H1 (cell line): ENCODE measurements at regions not wholly inside any gene's neighbourhood (a gene's known extent, or its start where the extent isn't known, plus 50 kb on each side); places are given as distances from the start of the nearest gene placed in this dataset.

Experiments
- CTCF ChIA-PET: fragments of 300-600 bp; sonication (Branson Sonifier 250); formaldehyde crosslinking; loops from one replicate; lab custom pipeline; 2021; ENCODE audit not compliant: partially characterized antibody; lab: Charles Lee
- POLR2A ChIA-PET: fragments of 300-600 bp; sonication (Branson Sonifier 250); formaldehyde crosslinking; loops from one replicate; lab custom pipeline; 2021; ENCODE audit warnings: inconsistent platforms; ENCODE audit not compliant: partially characterized antibody; lab: Charles Lee
- DNase-seq, 2 experiments: peaks; one replicate each; pipeline versions ENCODE4 v3.0.0 to v3.0.0-alpha.2; 2010 to 2022; ENCODE audit warnings: low spot score in 2 of 2, low read depth in 1 of 2, mixed read lengths in 1 of 2
- FAIRE-seq: peaks from 2 replicates; lab custom pipeline; 2011; peaks lifted over from hg19 to GRCh38; lab: Jason Lieb, UNC
- H2AFZ ChIP-seq: 2 replicates; pipeline ENCODE4 v1.8.1; 2012; ENCODE audit warnings: low read length, inconsistent platforms
- H2AK5ac ChIP-seq: 2 replicates; pipeline ENCODE4 v1.6.1; 2013; ENCODE audit warnings: low read depth, low read length
- H2BK120ac ChIP-seq: replicated peaks from 2 replicates; pipeline ENCODE3; 2013; ENCODE audit warnings: low read depth, low read length, inconsistent platforms
- H2BK12ac ChIP-seq: 2 replicates; pipeline ENCODE4 v1.6.1; 2013; ENCODE audit warnings: low read depth, low read length
- H2BK15ac ChIP-seq: 2 replicates; pipeline ENCODE4 v1.6.1; 2013; ENCODE audit warnings: low read length
- H2BK20ac ChIP-seq: 2 replicates; pipeline ENCODE4 v1.6.1; 2013; ENCODE audit warnings: low read length
- H2BK5ac ChIP-seq: 2 replicates; pipeline ENCODE4 v1.6.1; 2013; ENCODE audit warnings: low read depth, low read length
- H3K14ac ChIP-seq: 2 replicates; pipeline ENCODE4 v1.6.1; 2013; ENCODE audit warnings: inconsistent platforms; ENCODE audit not compliant: insufficient read length
- H3K18ac ChIP-seq: 2 replicates; pipeline ENCODE4 v1.6.1; 2013; ENCODE audit warnings: low read length; ENCODE audit errors: extremely low read depth
- H3K23ac ChIP-seq: 2 replicates; pipeline ENCODE4 v1.6.1; 2013; ENCODE audit warnings: inconsistent platforms; ENCODE audit not compliant: insufficient read length
- H3K23me2 ChIP-seq: 2 replicates; pipeline ENCODE4 v1.6.1; 2013; ENCODE audit warnings: low read depth, low read length
- H3K27ac ChIP-seq: 2 replicates; pipeline ENCODE4 v1.6.1; 2011; ENCODE audit warnings: low read depth, low read length, inconsistent platforms
- H3K27me3 ChIP-seq, 4 experiments: replicated peaks in 1 of 4; 1 replicate in 1 of 4; 2 replicates in 3 of 4; pipeline versions ENCODE4 v1.6.1 to v1.8.1; 2011 to 2013; ENCODE audit warnings: low read length in 3 of 4, mild to moderate bottlenecking in 3 of 4, inconsistent platforms in 2 of 4, mixed read lengths in 2 of 4, moderate library complexity in 1 of 4; ENCODE audit not compliant: control insufficient read depth in 3 of 4, insufficient read depth in 3 of 4; ENCODE audit errors: extremely low read depth in 1 of 4
- H3K36me3 ChIP-seq, 4 experiments: 2 replicates each; pipeline versions ENCODE4 v1.6.1 to v1.8.1; 2011 to 2013; ENCODE audit warnings: mild to moderate bottlenecking in 4 of 4, low read length in 3 of 4, moderate library complexity in 2 of 4, control low read depth in 1 of 4, inconsistent platforms in 1 of 4; ENCODE audit not compliant: insufficient read depth in 4 of 4, control insufficient read depth in 2 of 4
- H3K4ac ChIP-seq: replicated peaks from 2 replicates; pipeline ENCODE3; 2013; ENCODE audit warnings: low read length, low read depth, mixed read lengths, inconsistent platforms; ENCODE audit not compliant: insufficient read length
- H3K4me1 ChIP-seq, 4 experiments: replicated peaks in 1 of 4; 1 replicate in 1 of 4; 2 replicates in 3 of 4; pipeline versions ENCODE4 v1.6.1 to v1.8.1; 2011 to 2013; ENCODE audit warnings: low read length in 3 of 4, inconsistent platforms in 2 of 4, mixed read lengths in 1 of 4; ENCODE audit not compliant: insufficient read depth in 4 of 4, control insufficient read depth in 3 of 4
- H3K4me2 ChIP-seq, 2 experiments: 2 replicates each; pipeline versions ENCODE4 v1.6.1 to v1.8.1; 2011 to 2013; ENCODE audit warnings: low read depth in 2 of 2, low read length in 2 of 2, control low read depth in 1 of 2, inconsistent platforms in 1 of 2, mild to moderate bottlenecking in 1 of 2; ENCODE audit not compliant: insufficient read depth in 1 of 2
- H3K4me3 ChIP-seq, 4 experiments: fragments of 200-600, 300-600 bp in 1 of 4; sonication (generic), shearing (Covaris generic), sonication (Bioruptor Twin) in 1 of 4; 2 replicates each; pipeline versions ENCODE4 v1.5.1 to v1.8.1; 2011 to 2016; ENCODE audit warnings: low read length in 4 of 4, low read depth in 3 of 4, control low read depth in 2 of 4, inconsistent platforms in 2 of 4, mild to moderate bottlenecking in 2 of 4, mixed read lengths in 1 of 4, moderate library complexity in 1 of 4; ENCODE audit not compliant: insufficient read depth in 2 of 4; ENCODE audit errors: extremely low read depth in 1 of 4
- H3K56ac ChIP-seq: replicated peaks from 2 replicates; pipeline ENCODE3; 2013; ENCODE audit warnings: low read depth, mild to moderate bottlenecking, mixed read lengths, low read length, inconsistent platforms; ENCODE audit not compliant: insufficient read length
- H3K79me1 ChIP-seq: 2 replicates; pipeline ENCODE4 v1.6.1; 2013; ENCODE audit warnings: low read depth, low read length, control low read depth
- H3K79me2 ChIP-seq, 2 experiments: 2 replicates each; pipeline versions ENCODE4 v1.6.1 to v1.8.1; 2012 to 2013; ENCODE audit warnings: low read length in 2 of 2, mild to moderate bottlenecking in 2 of 2, inconsistent platforms in 1 of 2; ENCODE audit not compliant: insufficient read depth in 2 of 2, control insufficient read depth in 1 of 2
- H3K9ac ChIP-seq, 4 experiments: replicated peaks in 1 of 4; 1 replicate in 1 of 4; 2 replicates in 3 of 4; pipeline versions ENCODE4 v1.6.1 to v1.8.1; 2011 to 2013; ENCODE audit warnings: low read depth in 3 of 4, low read length in 3 of 4, control low read depth in 2 of 4, mild to moderate bottlenecking in 2 of 4, moderate library complexity in 2 of 4, inconsistent platforms in 1 of 4; ENCODE audit errors: extremely low read depth in 1 of 4
- H3K9me3 ChIP-seq, 2 experiments: 2 replicates each; pipeline versions ENCODE4 v1.6.1 to v1.8.1; 2012 to 2013; ENCODE audit warnings: mild to moderate bottlenecking in 2 of 2, moderate library complexity in 2 of 2, control low read depth in 1 of 2, inconsistent platforms in 1 of 2, low read depth in 1 of 2, low read length in 1 of 2, mixed read lengths in 1 of 2; ENCODE audit not compliant: insufficient read depth in 2 of 2
- H4K20me1 ChIP-seq, 2 experiments: replicated peaks in 1 of 2; 2 replicates each; pipeline versions ENCODE3 to v1.8.1; 2011 to 2013; ENCODE audit warnings: inconsistent platforms in 2 of 2, low read length in 2 of 2, mild to moderate bottlenecking in 1 of 2; ENCODE audit not compliant: insufficient read depth in 2 of 2, control insufficient read depth in 1 of 2
- H4K5ac ChIP-seq: 2 replicates; pipeline ENCODE4 v1.6.1; 2013; ENCODE audit warnings: low read length, low read depth, mixed read lengths, inconsistent platforms; ENCODE audit not compliant: insufficient read length
- H4K8ac ChIP-seq: 2 replicates; pipeline ENCODE4 v1.8.0; 2013; ENCODE audit warnings: mild to moderate bottlenecking, moderate library complexity, low read length, inconsistent platforms; ENCODE audit not compliant: insufficient read depth; ENCODE audit errors: extremely low read depth
- H4K91ac ChIP-seq: replicated peaks from 2 replicates; pipeline ENCODE3; 2013; ENCODE audit warnings: low read length, mixed read lengths, inconsistent platforms; ENCODE audit not compliant: insufficient read length
- CHD1 ChIP-seq: IDR thresholded peaks from 2 replicates; pipeline ENCODE4 v1.6.1; 2012; ENCODE audit warnings: low read depth, low read length, improper control_type of control experiment
- WGBS, 2 experiments: shearing (Covaris generic) in 1 of 2; methylation state at CpG; one replicate each; pipeline versions ENCODE4 v1.1.6 to v1.1.7; 2013 to 2015; ENCODE audit warnings: low lambda C conversion rate in 2 of 2, mixed read lengths in 2 of 2, inconsistent platforms in 1 of 2, low coverage in 1 of 2, missing lambda C conversion rate in 1 of 2; ENCODE audit not compliant: insufficient replicate concordance in 2 of 2, insufficient coverage in 1 of 2, insufficient read length in 1 of 2; ENCODE audit errors: extremely low coverage in 1 of 2, missing lambda C conversion rate in 1 of 2; 5-methylcytosine and 5-hydroxymethylcytosine counted together

- Histone ChIP-seq H4K8ac (no peak overlapping the region), H3K9me3 (no peaks in the 10 kb centered on the region), H3K27ac (no peak overlapping the region), H3K9ac (no peak overlapping the region), H2BK15ac (no peak overlapping the region), H3K14ac (no peak overlapping the region), H3K23me2 (no peaks in the 10 kb centered on the region; the same call in 1 of the 2 replicates), H3K4me3 (no peak overlapping the region), H3K79me2 (no peaks in the 10 kb centered on the region), H3K18ac (no peak overlapping the region), H3K56ac (no peak overlapping the region), H2AFZ (no peak overlapping the region), H4K91ac (no peak overlapping the region), H3K27me3 (no peaks in the 10 kb centered on the region), H4K5ac (no peak overlapping the region), H2BK5ac (no peak overlapping the region), H3K4me1 (no peaks in the 10 kb centered on the region), H3K36me3 (no peaks in the 10 kb centered on the region), H2BK120ac (no peak overlapping the region), H4K20me1 (no peaks in the 10 kb centered on the region), H3K23ac (no peak overlapping the region), H2BK20ac (no peak overlapping the region), H2AK5ac (no peak overlapping the region), H3K79me1 (no peaks in the 10 kb centered on the region), H3K4me2 (no peak overlapping the region), H2BK12ac (no peak overlapping the region), H3K4ac (no peak overlapping the region)
- CTCF ChIA-PET: interaction anchor here (0.6 to 1.2 kb wide), 4 partner anchors 9 to 761 kb away, joined by 3 to 5 read pairs (median 3); no protein-coding TSS in a partner anchor
- no peak for FAIRE-seq
- DNase-seq: no peak
- POLR2A ChIA-PET: interaction anchor here (0.6 kb wide), 1 partner anchor 31 kb away, joined by 3 read pairs; no protein-coding TSS in a partner anchor
- 77% methylated on average over 5 of the region's 5 CpGs; no CpG with 5 or more reads in 1 of the 2 experiments for WGBS, 2 experiments
- no peak for TF ChIP-seq CHD1
These were observed 207.9 kb upstream of the RBFOX1 start for GRCh38 chr16:7124701-7125100.
